A549 (cell line): ENCODE measurements at regions not wholly inside any gene's neighbourhood (a gene's known extent, or its start where the extent isn't known, plus 50 kb on each side); places are given as distances from the start of the nearest gene placed in this dataset.

Source experiments
- ATAC-seq, 2 experiments: fragments of 200-7000 bp in 1 of 2; fragments of >200 bp in 1 of 2; cut with Nextera tagmentation in 1 of 2; cut with Tn5 transposase in 1 of 2; 3 replicates each; pipeline versions ENCODE4 v1.8.0 to v1.9.1; 2018 to 2020; ENCODE audit warnings: mild to moderate bottlenecking in 1 of 2, moderate library complexity in 1 of 2
- CTCF ChIA-PET: fragments of 300-600 bp; sonication (Branson Sonifier 250); formaldehyde crosslinking; extraction: SDS; loops from one replicate; lab custom pipeline; 2021; ENCODE audit warnings: antibody characterized with exemption, inconsistent platforms; lab: Yijun Ruan, JAX
- POLR2A ChIA-PET: fragments of 350-600 bp; formaldehyde crosslinking; extraction: SDS; loops from one replicate; lab custom pipeline; 2021; ENCODE audit warnings: antibody characterized with exemption, inconsistent platforms; lab: Yijun Ruan, JAX
- DNase-seq, 2 experiments: peaks; one replicate each; pipeline versions ENCODE4 v3.0.0 to v3.0.0-alpha.2; 2011 to 2016; ENCODE audit warnings: low read depth in 1 of 2, low spot score in 1 of 2
- FAIRE-seq: peaks from 2 replicates; lab custom pipeline; 2011; peaks lifted over from hg19 to GRCh38; lab: Jason Lieb, UNC
- H3K27ac ChIP-seq, 2 experiments: fragments of >200 bp; sonication (Bioruptor Twin); formaldehyde crosslinking; 3 replicates each; pipeline ENCODE4 v1.5.1; 2016 to 2017
- H3K4me1 ChIP-seq: fragments of >200 bp; sonication (Bioruptor Twin); formaldehyde crosslinking; 3 replicates; pipeline ENCODE4 v1.6.1; 2016
- H3K4me2 ChIP-seq: fragments of >200 bp; sonication (Bioruptor Twin); formaldehyde crosslinking; 3 replicates; pipeline ENCODE4 v1.6.1; 2016
- H3K4me3 ChIP-seq: fragments of >200 bp; sonication (Bioruptor Twin); formaldehyde crosslinking; 3 replicates; pipeline ENCODE4 v1.5.1; 2016
- H3K9me3 ChIP-seq: fragments of >200 bp; sonication (Bioruptor Twin); formaldehyde crosslinking; 3 replicates; pipeline ENCODE4 v1.6.1; 2016
- CBX2 ChIP-seq: fragments of 200-600 bp; sonication (generic); IDR thresholded peaks from 2 replicates; pipeline ENCODE4 v1.6.1; 2016; ENCODE audit warnings: low read depth, mild to moderate bottlenecking, borderline replicate concordance
- CHD2 ChIP-seq: fragments of 150-350 bp; IDR thresholded peaks from 2 replicates; pipeline ENCODE4 v1.6.1; 2014; ENCODE audit warnings: low read length; ENCODE audit not compliant: partially characterized antibody
- EHMT2 ChIP-seq: fragments of 200-600 bp; sonication (generic); IDR thresholded peaks from 2 replicates; pipeline ENCODE4 v1.6.1; 2016; ENCODE audit warnings: antibody characterized with exemption, low read depth, mild to moderate bottlenecking, moderate library complexity
- EP300 ChIP-seq, 2 experiments: fragments of >200 bp; sonication (Bioruptor Twin); formaldehyde crosslinking; IDR thresholded peaks; 2 replicates in 1 of 2; 3 replicates in 1 of 2; pipeline ENCODE4 v1.6.1; 2016 to 2017
- FOSB ChIP-seq: fragments of 250-450 bp; sonication (Bioruptor Pico); IDR thresholded peaks from 2 replicates; pipeline ENCODE4 v1.5.0; 2020; ENCODE audit warnings: mild to moderate bottlenecking, moderate library complexity
- GATA3 ChIP-seq: IDR thresholded peaks from 2 replicates; pipeline ENCODE4 v1.6.1; 2012; ENCODE audit warnings: borderline replicate concordance
- HDAC2 ChIP-seq: fragments of 200-600 bp; sonication (generic); IDR thresholded peaks from 2 replicates; pipeline ENCODE4 v1.6.1; 2016
- HEYL ChIP-seq: fragments of 250-450 bp; sonication (Bioruptor Pico); IDR thresholded peaks from 2 replicates; pipeline ENCODE4 v1.8.0; 2021; ENCODE audit warnings: mild to moderate bottlenecking, moderate library complexity
- HOXA7 ChIP-seq: fragments of 250-450 bp; sonication (Bioruptor Pico); IDR thresholded peaks from 2 replicates; pipeline ENCODE4 v1.5.0; 2020; ENCODE audit warnings: mild to moderate bottlenecking, moderate library complexity
- HOXB13 ChIP-seq: fragments of 250-450 bp; sonication (Bioruptor Pico); IDR thresholded peaks from 2 replicates; pipeline ENCODE4 v1.5.0; 2020; ENCODE audit warnings: low read depth, mild to moderate bottlenecking, moderate library complexity
- HOXB5 ChIP-seq: fragments of 250-450 bp; sonication (Bioruptor Pico); IDR thresholded peaks from 2 replicates; pipeline ENCODE4 v1.5.0; 2020; ENCODE audit warnings: mild to moderate bottlenecking, moderate library complexity
- JUN ChIP-seq, 2 experiments: fragments of >200 bp; sonication (Bioruptor Twin); formaldehyde crosslinking; IDR thresholded peaks; 2 replicates in 1 of 2; 3 replicates in 1 of 2; pipeline ENCODE4 v1.6.1; 2016 to 2017
- KDM5A ChIP-seq: fragments of 200-600 bp; sonication (generic); IDR thresholded peaks from 2 replicates; pipeline ENCODE4 v1.6.1; 2016; ENCODE audit warnings: antibody characterized with exemption, mild to moderate bottlenecking
- MAFK ChIP-seq: fragments of 450-650 bp; IDR thresholded peaks from 2 replicates; pipeline ENCODE4 v1.6.1; 2014; ENCODE audit not compliant: partially characterized antibody
- MYC ChIP-seq: IDR thresholded peaks from 2 replicates; pipeline ENCODE4 v1.6.1; 2012; ENCODE audit warnings: mild to moderate bottlenecking, inconsistent platforms, low read length, improper control_type of control experiment, borderline replicate concordance
- NR3C1 ChIP-seq: fragments of >200 bp; sonication (Bioruptor Twin); formaldehyde crosslinking; IDR thresholded peaks from 3 replicates; pipeline ENCODE4 v1.6.1; 2017
- POLR2A ChIP-seq: IDR thresholded peaks from 2 replicates; pipeline ENCODE4 v1.6.1; 2012; ENCODE audit warnings: mild to moderate bottlenecking, low read length
- RAD21 ChIP-seq, 2 experiments: fragments of >200 bp in 1 of 2; sonication (Bioruptor Twin) in 1 of 2; formaldehyde crosslinking in 1 of 2; IDR thresholded peaks in 1 of 2; conservative IDR thresholded peaks in 1 of 2; 2 replicates in 1 of 2; 3 replicates in 1 of 2; pipeline ENCODE4 v1.6.1; 2012 to 2018; ENCODE audit warnings: inconsistent platforms in 1 of 2
- RNF2 ChIP-seq: fragments of 200-600 bp; sonication (generic); IDR thresholded peaks from 2 replicates; pipeline ENCODE4 v1.6.1; 2016; ENCODE audit warnings: low read depth, mild to moderate bottlenecking, antibody characterized with exemption, moderate library complexity, borderline replicate concordance
- SMC3 ChIP-seq: fragments of >200 bp; sonication (Bioruptor Twin); formaldehyde crosslinking; IDR thresholded peaks from 3 replicates; pipeline ENCODE4 v1.6.1; 2018; ENCODE audit warnings: inconsistent platforms
- ZSCAN20 ChIP-seq: fragments of 250-450 bp; sonication (Bioruptor Pico); IDR thresholded peaks from 2 replicates; pipeline ENCODE4 v1.8.0; 2022; ENCODE audit warnings: mild to moderate bottlenecking, moderate library complexity
- WGBS: methylation state at CpG from one replicate; pipeline ENCODE4 v1.1.6; 2017; ENCODE audit errors: missing lambda C conversion rate; 5-methylcytosine and 5-hydroxymethylcytosine counted together
- TF ChIP-seq, protein P1 (sequence below): IDR thresholded peaks from 2 replicates; pipeline ENCODE4 v1.6.1; 2012
- TF ChIP-seq, protein P2 (sequence below): fragments of >200 bp; sonication (Bioruptor Twin); formaldehyde crosslinking; IDR thresholded peaks from 2 replicates; pipeline ENCODE4 v1.6.1; 2016
- TF ChIP-seq, protein P3 (sequence below): IDR thresholded peaks from 2 replicates; pipeline ENCODE4 v1.6.1; 2012
- TF ChIP-seq, protein P4 (sequence below): fragments of 150-350 bp; IDR thresholded peaks from 2 replicates; pipeline ENCODE4 v1.6.1; 2014; ENCODE audit warnings: low read depth, mild to moderate bottlenecking, low read length
- TF ChIP-seq, protein P5 (sequence below): fragments of 450-650 bp; IDR thresholded peaks from 2 replicates; pipeline ENCODE4 v1.6.1; 2014; ENCODE audit warnings: antibody characterized with exemption
- TF ChIP-seq, protein P6 (sequence below): fragments of >200 bp; sonication (Bioruptor Twin); formaldehyde crosslinking; IDR thresholded peaks from 3 replicates; pipeline ENCODE4 v1.6.1; 2016

GRCh38 chr16:82432261-82432660 is 194.5 kb upstream of the CDH13 start (continued):
- TF ChIP-seq, protein P1, sequence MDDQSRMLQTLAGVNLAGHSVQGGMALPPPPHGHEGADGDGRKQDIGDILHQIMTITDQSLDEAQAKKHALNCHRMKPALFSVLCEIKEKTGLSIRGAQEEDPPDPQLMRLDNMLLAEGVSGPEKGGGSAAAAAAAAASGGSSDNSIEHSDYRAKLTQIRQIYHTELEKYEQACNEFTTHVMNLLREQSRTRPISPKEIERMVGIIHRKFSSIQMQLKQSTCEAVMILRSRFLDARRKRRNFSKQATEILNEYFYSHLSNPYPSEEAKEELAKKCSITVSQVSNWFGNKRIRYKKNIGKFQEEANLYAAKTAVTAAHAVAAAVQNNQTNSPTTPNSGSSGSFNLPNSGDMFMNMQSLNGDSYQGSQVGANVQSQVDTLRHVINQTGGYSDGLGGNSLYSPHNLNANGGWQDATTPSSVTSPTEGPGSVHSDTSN, result no peak
- TF ChIP-seq NR3C1 (no peak), FOSB (CRISPR knock-in tag) (no peak), CHD2 (no peak), HOXB13 (no peak), MAFK (no peak), HDAC2 (no peak)
- TF ChIP-seq, protein P2, sequence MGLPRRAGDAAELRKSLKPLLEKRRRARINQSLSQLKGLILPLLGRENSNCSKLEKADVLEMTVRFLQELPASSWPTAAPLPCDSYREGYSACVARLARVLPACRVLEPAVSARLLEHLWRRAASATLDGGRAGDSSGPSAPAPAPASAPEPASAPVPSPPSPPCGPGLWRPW, result no peak
- TF ChIP-seq, all 56 proteins: peak for 0

- no peaks in the 10 kb centered on the region for H3K9me3 ChIP-seq
- CTCF ChIA-PET, result no interaction called here
- ATAC-seq, result no peak
- no peak for DNase-seq
- POLR2A ChIA-PET, result no interaction called here
- TF ChIP-seq GATA3, result no peak
- TF ChIP-seq HOXA7 (CRISPR knock-in tag), result no peak
- no peak for TF ChIP-seq CBX2
- no peak for TF ChIP-seq RNF2
- no peak for TF ChIP-seq EHMT2
- TF ChIP-seq MYC, result no peak
- TF ChIP-seq EP300 (IDR thresholded peaks at IDR 0.05), result no peak
- TF ChIP-seq, protein P3, sequence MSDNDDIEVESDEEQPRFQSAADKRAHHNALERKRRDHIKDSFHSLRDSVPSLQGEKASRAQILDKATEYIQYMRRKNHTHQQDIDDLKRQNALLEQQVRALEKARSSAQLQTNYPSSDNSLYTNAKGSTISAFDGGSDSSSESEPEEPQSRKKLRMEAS, result no peak
- no peak for TF ChIP-seq POLR2A
- TF ChIP-seq RAD21 (conservative IDR thresholded peaks at IDR 0.05 in 1 of 2, IDR thresholded peaks at IDR 0.05 in 1 of 2), result no peak
- no peak for TF ChIP-seq HEYL (CRISPR knock-in tag)
- no peak for TF ChIP-seq HOXB5 (CRISPR knock-in tag)
- no peak for TF ChIP-seq KDM5A
- TF ChIP-seq SMC3, result no peak
- TF ChIP-seq, protein P4, sequence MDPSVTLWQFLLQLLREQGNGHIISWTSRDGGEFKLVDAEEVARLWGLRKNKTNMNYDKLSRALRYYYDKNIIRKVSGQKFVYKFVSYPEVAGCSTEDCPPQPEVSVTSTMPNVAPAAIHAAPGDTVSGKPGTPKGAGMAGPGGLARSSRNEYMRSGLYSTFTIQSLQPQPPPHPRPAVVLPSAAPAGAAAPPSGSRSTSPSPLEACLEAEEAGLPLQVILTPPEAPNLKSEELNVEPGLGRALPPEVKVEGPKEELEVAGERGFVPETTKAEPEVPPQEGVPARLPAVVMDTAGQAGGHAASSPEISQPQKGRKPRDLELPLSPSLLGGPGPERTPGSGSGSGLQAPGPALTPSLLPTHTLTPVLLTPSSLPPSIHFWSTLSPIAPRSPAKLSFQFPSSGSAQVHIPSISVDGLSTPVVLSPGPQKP, result no peak
- TF ChIP-seq, protein P5, sequence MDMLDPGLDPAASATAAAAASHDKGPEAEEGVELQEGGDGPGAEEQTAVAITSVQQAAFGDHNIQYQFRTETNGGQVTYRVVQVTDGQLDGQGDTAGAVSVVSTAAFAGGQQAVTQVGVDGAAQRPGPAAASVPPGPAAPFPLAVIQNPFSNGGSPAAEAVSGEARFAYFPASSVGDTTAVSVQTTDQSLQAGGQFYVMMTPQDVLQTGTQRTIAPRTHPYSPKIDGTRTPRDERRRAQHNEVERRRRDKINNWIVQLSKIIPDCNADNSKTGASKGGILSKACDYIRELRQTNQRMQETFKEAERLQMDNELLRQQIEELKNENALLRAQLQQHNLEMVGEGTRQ, result no peak
- no peak for TF ChIP-seq HDAC2
- TF ChIP-seq, protein P6, sequence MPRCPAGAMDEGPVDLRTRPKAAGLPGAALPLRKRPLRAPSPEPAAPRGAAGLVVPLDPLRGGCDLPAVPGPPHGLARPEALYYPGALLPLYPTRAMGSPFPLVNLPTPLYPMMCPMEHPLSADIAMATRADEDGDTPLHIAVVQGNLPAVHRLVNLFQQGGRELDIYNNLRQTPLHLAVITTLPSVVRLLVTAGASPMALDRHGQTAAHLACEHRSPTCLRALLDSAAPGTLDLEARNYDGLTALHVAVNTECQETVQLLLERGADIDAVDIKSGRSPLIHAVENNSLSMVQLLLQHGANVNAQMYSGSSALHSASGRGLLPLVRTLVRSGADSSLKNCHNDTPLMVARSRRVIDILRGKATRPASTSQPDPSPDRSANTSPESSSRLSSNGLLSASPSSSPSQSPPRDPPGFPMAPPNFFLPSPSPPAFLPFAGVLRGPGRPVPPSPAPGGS, result no peak
- no peak for TF ChIP-seq JUN (IDR thresholded peaks at IDR 0.05)
- no peak for TF ChIP-seq ZSCAN20 (CRISPR knock-in tag)
- TF ChIP-seq, all 56 proteins: peak for 0
- WGBS, result 3% methylated on average over 4 of the region's 4 CpGs
- H3K4me1 ChIP-seq, result no peaks in the 10 kb centered on the region
- no peak overlapping the region for H3K4me2 ChIP-seq
- H3K27ac ChIP-seq, result no peak overlapping the region
- H3K4me3 ChIP-seq, result no peak overlapping the region
- no peak for FAIRE-seq
These were observed 201.1 kb upstream of the CDH13 start for GRCh38 chr16:82425661-82426060.
